GM12878 (cell line): ENCODE measurements at regions not wholly inside any gene's neighbourhood (a gene's known extent, or its start where the extent isn't known, plus 50 kb on each side); places are given as distances from the start of the nearest gene placed in this dataset.

Experiments used
- ATAC-seq: fragments of 200-7000 bp; cut with Tn5 transposase; 3 replicates; pipeline ENCODE4 v1.9.1; 2020; ENCODE audit warnings: mild to moderate bottlenecking, moderate library complexity
- BruUV-seq: library from RNA; stranded (reverse); fragments of 400-500 nt; replicated peaks from 2 replicates; lab custom pipeline; 2021; lab: Mats Ljungman, UMichigan
- CTCF ChIA-PET: fragments of 300-600 bp; sonication (Branson Sonifier 250); formaldehyde crosslinking; extraction: SDS; loops from one replicate; lab custom pipeline; 2021; ENCODE audit warnings: inconsistent platforms; lab: Yijun Ruan, JAX
- POLR2A ChIA-PET: fragments of 350-600 bp; formaldehyde crosslinking; extraction: SDS; loops from one replicate; lab custom pipeline; 2021; ENCODE audit warnings: inconsistent platforms; lab: Charles Lee
- RAD21 ChIA-PET: fragments of 300-600 bp; sonication (Branson Sonifier 250); formaldehyde crosslinking; loops from one replicate; lab custom pipeline; 2023; ENCODE audit warnings: antibody characterized with exemption; ENCODE audit not compliant: unreplicated experiment; lab: Charles Lee
- SMC1A ChIA-PET: fragments of 300-600 bp; sonication (Branson Sonifier 250); formaldehyde crosslinking; loops from one replicate; lab custom pipeline; 2023; ENCODE audit not compliant: unreplicated experiment, uncharacterized antibody; lab: Charles Lee
- DNase-seq: peaks from one replicate; pipeline ENCODE4 v3.0.0-alpha.2; 2011; ENCODE audit warnings: low read depth, low spot score
- FAIRE-seq: peaks from 3 replicates; lab custom pipeline; 2011; peaks lifted over from hg19 to GRCh38; lab: Jason Lieb, UNC
- H2AFZ ChIP-seq: 2 replicates; pipeline ENCODE4 v1.6.0; 2011; ENCODE audit warnings: low read depth, low read length, control low read depth; ENCODE audit not compliant: control insufficient read depth
- H3K27ac ChIP-seq: 2 replicates; pipeline ENCODE4 v1.5.1; 2011; ENCODE audit warnings: control low read depth; ENCODE audit not compliant: control insufficient read depth, insufficient read depth
- H3K27me3 ChIP-seq, 2 experiments: replicated peaks in 1 of 2; 2 replicates each; pipeline versions ENCODE4 v1.6.0 to v1.6.1; 2011; ENCODE audit warnings: low read length in 1 of 2; ENCODE audit not compliant: control insufficient read depth in 2 of 2, insufficient read depth in 2 of 2
- H3K36me3 ChIP-seq, 2 experiments: 2 replicates each; pipeline ENCODE4 v1.5.1; 2011; ENCODE audit warnings: low read length in 1 of 2; ENCODE audit not compliant: control insufficient read depth in 2 of 2, insufficient read depth in 2 of 2
- H3K4me1 ChIP-seq: 2 replicates; pipeline ENCODE4 v1.6.1; 2011; ENCODE audit warnings: mild to moderate bottlenecking, low read length, moderate library complexity, mixed read lengths; ENCODE audit not compliant: control insufficient read depth, insufficient read depth
- H3K4me2 ChIP-seq: 2 replicates; pipeline ENCODE4 v1.6.0; 2011; ENCODE audit warnings: control low read depth; ENCODE audit not compliant: control insufficient read depth, insufficient read depth
- H3K4me3 ChIP-seq: fragments of 200-600 bp; sonication (generic); 2 replicates; pipeline ENCODE4 v1.5.1; 2016
- H3K79me2 ChIP-seq: 2 replicates; pipeline ENCODE4 v1.6.0; 2011; ENCODE audit warnings: low read length; ENCODE audit not compliant: control insufficient read depth, insufficient read depth
- H3K9ac ChIP-seq: 2 replicates; pipeline ENCODE4 v1.8.0; 2011; ENCODE audit warnings: low read length, control low read depth, mixed read lengths; ENCODE audit not compliant: control insufficient read depth, insufficient read depth
- H3K9me3 ChIP-seq: replicated peaks from 3 replicates; pipeline ENCODE4 v1.5.1; 2011; ENCODE audit warnings: mild to moderate bottlenecking, low read length; ENCODE audit not compliant: control insufficient read depth, insufficient read depth
- H4K20me1 ChIP-seq: 2 replicates; pipeline ENCODE4 v1.6.0; 2011; ENCODE audit not compliant: control insufficient read depth, insufficient read depth
- ATF2 ChIP-seq: IDR thresholded peaks from 2 replicates; pipeline ENCODE4 v1.6.1; 2012; ENCODE audit warnings: low read length, inconsistent platforms
- CEBPB ChIP-seq, 2 experiments: fragments of 150-350 bp in 1 of 2; IDR thresholded peaks; 2 replicates each; pipeline ENCODE4 v1.6.1; 2012 to 2014; ENCODE audit warnings: low read depth in 2 of 2, low read length in 2 of 2, borderline replicate concordance in 1 of 2, inconsistent platforms in 1 of 2
- FOS ChIP-seq: IDR thresholded peaks from 3 replicates; pipeline ENCODE4 v1.6.1; 2011; ENCODE audit warnings: borderline replicate concordance; ENCODE audit not compliant: insufficient read length; ENCODE audit errors: extremely low read depth
- HDAC6 ChIP-seq: fragments of 200-600 bp; sonication (generic); IDR thresholded peaks from one replicate; pipeline ENCODE4 v1.8.0; 2017; ENCODE audit warnings: antibody characterized with exemption; ENCODE audit not compliant: unreplicated experiment
- MYB ChIP-seq: fragments of 150-350 bp; IDR thresholded peaks from 2 replicates; pipeline ENCODE4 v1.6.1; 2014; ENCODE audit warnings: mild to moderate bottlenecking, low read depth, low read length, borderline replicate concordance
- NFXL1 ChIP-seq: fragments of 450-650 bp; IDR thresholded peaks from 2 replicates; pipeline ENCODE4 v1.6.1; 2017; ENCODE audit warnings: antibody characterized with exemption, mild to moderate bottlenecking, borderline replicate concordance
- RBBP5 ChIP-seq: fragments of 200-600 bp; sonication (generic); conservative IDR thresholded peaks from 2 replicates; pipeline ENCODE4 v1.6.1; 2016
- RELA ChIP-seq: fragments of 450-650 bp; IDR thresholded peaks from 2 replicates; pipeline ENCODE4 v1.8.0; 2014; ENCODE audit warnings: borderline replicate concordance; ENCODE audit not compliant: partially characterized antibody
- SIX5 ChIP-seq: IDR thresholded peaks from 2 replicates; pipeline ENCODE4 v1.6.1; 2011; ENCODE audit warnings: mild to moderate bottlenecking, low read depth, low read length, moderate library complexity; ENCODE audit not compliant: severe bottlenecking
- SMAD5 ChIP-seq: IDR thresholded peaks from 2 replicates; pipeline ENCODE4 v1.6.1; 2016; ENCODE audit warnings: antibody characterized with exemption, low read depth
- SMC3 ChIP-seq: IDR thresholded peaks from 2 replicates; pipeline ENCODE4 v1.6.1; 2011; ENCODE audit warnings: low read length, improper control_type of control experiment, borderline replicate concordance
- ZNF217 ChIP-seq: fragments of 450-650 bp; IDR thresholded peaks from 2 replicates; pipeline ENCODE4 v1.6.1; 2017; ENCODE audit warnings: antibody characterized with exemption, mild to moderate bottlenecking
- ZNF622 ChIP-seq: fragments of 450-650 bp; IDR thresholded peaks from 2 replicates; pipeline ENCODE4 v1.6.1; 2017; ENCODE audit warnings: mild to moderate bottlenecking, inconsistent platforms
- WGBS: methylation state at CpG from one replicate; pipeline ENCODE4 v1.1.6; 2016; ENCODE audit warnings: low lambda C conversion rate; ENCODE audit not compliant: insufficient replicate concordance, insufficient coverage; ENCODE audit errors: missing lambda C conversion rate; 5-methylcytosine and 5-hydroxymethylcytosine counted together
- in situ Hi-C: fragments of 300-500 bp; cut with MboI; formaldehyde crosslinking; loops from 9 replicates; pipeline ENCODE4 v1.14.3; 2018; ENCODE audit warnings: mixed read lengths
- intact Hi-C: fragments of 100-400 bp; cut with micrococcal nuclease; formaldehyde crosslinking; loops from one replicate; pipeline ENCODE4 v1.14.2; 2022; ENCODE audit not compliant: unreplicated experiment

- Histone ChIP-seq H2AFZ (no peak overlapping the region), H4K20me1 (no peaks in the 10 kb centered on the region), H3K4me2 (no peak overlapping the region), H3K4me3 (no peak overlapping the region), H3K27me3 (no peaks in the 10 kb centered on the region), H3K36me3 (no peaks in the 10 kb centered on the region), H3K9ac (no peak overlapping the region), H3K9me3 (no peaks in the 10 kb centered on the region), H3K79me2 (no peaks in the 10 kb centered on the region), H3K4me1 (no peaks in the 10 kb centered on the region), H3K27ac (no peak overlapping the region)
- RAD21 ChIA-PET = no interaction called here
- TF ChIP-seq CEBPB (IDR thresholded peaks at IDR 0.05; ENCODE audit: borderline replicate concordance in 1 of 2, low read depth in 2 of 2, low read length in 2 of 2) (no peak), RBBP5 (no peak)
- CTCF ChIA-PET = no interaction called here
- WGBS = 15% methylated on average over 4 of the region's 4 CpGs
- intact Hi-C loops = no loop called here
- FAIRE-seq (no peak), ATAC-seq (no peak), DNase-seq (no peak)
- POLR2A ChIA-PET = no interaction called here
- in situ Hi-C loops = no loop called here
- SMC1A ChIA-PET = no interaction called here
- BruUV-seq = no TSS peak
These were observed 56.7 kb upstream of the RNF7 start for GRCh38 chr3:141681390-141681780.

- no peaks in the 10 kb centered on the region for H3K79me2 ChIP-seq
- intact Hi-C loops (no loop called here), in situ Hi-C loops (no loop called here)
- TF ChIP-seq HDAC6 (no peak), MYB (no peak), RELA (no peak), FOS (no peak), ZNF217 (no peak), SMAD5 (no peak), ATF2 (no peak), SMC3 (no peak), ZNF622 (no peak), NFXL1 (no peak), SIX5 (no peak)
- H3K4me3 ChIP-seq = no peak overlapping the region
- ChIA-PET CTCF (no interaction called here), POLR2A (no interaction called here), SMC1A (no interaction called here), RAD21 (no interaction called here)
- no peak overlapping the region for H3K4me2 ChIP-seq
- ATAC-seq = no peak
- no peaks in the 10 kb centered on the region for H4K20me1 ChIP-seq
- WGBS = 49% methylated on average over 3 of the region's 3 CpGs
- H2AFZ ChIP-seq = no peak overlapping the region
- no peak for DNase-seq
- BruUV-seq = no TSS peak
- no peaks in the 10 kb centered on the region for H3K4me1 ChIP-seq
- no peak overlapping the region for H3K9ac ChIP-seq
- H3K27ac ChIP-seq = no peak overlapping the region
- H3K9me3 ChIP-seq = no peaks in the 10 kb centered on the region
- FAIRE-seq = no peak
- H3K27me3 ChIP-seq = no peaks in the 10 kb centered on the region
- no peaks in the 10 kb centered on the region for H3K36me3 ChIP-seq
These were observed 56.1 kb upstream of the RNF7 start for GRCh38 chr3:141682007-141682406.
